ENCODE measurements at regions not wholly inside any gene's neighbourhood (a gene's known extent, or its start where the extent isn't known, plus 50 kb on each side); places are given as distances from the start of the nearest gene placed in this dataset.

- TF ChIP-seq CTCF (IDR thresholded peaks at IDR 0.05) (no peak), POLR2A (IDR thresholded peaks at IDR 0.05; ENCODE audit: low read length) (no peak), CHD2 (IDR thresholded peaks at IDR 0.05; ENCODE audit: low read length, partially characterized antibody) (no peak), JUN (IDR thresholded peaks at IDR 0.05) (no peak), RFX5 (IDR thresholded peaks at IDR 0.05) (no peak), HMGXB4 (CRISPR knock-in tag; IDR thresholded peaks at IDR 0.05; ENCODE audit: borderline replicate concordance) (no peak), MAFK (IDR thresholded peaks at IDR 0.05; ENCODE audit: partially characterized antibody) (no peak), EP300 (IDR thresholded peaks at IDR 0.05) (no peak), HOXB13 (CRISPR knock-in tag; IDR thresholded peaks at IDR 0.05; ENCODE audit: low read depth) (no peak), MYC (IDR thresholded peaks at IDR 0.05; ENCODE audit: borderline replicate concordance, low read length) (no peak), RAD21 (conservative IDR thresholded peaks at IDR 0.05 in 1 of 2, IDR thresholded peaks at IDR 0.05 in 1 of 2) (no peak), FOSL2 (IDR thresholded peaks at IDR 0.05) (no peak), FOSL2 (CRISPR knock-in tag; IDR thresholded peaks at IDR 0.05) (no peak), BHLHE40 (IDR thresholded peaks at IDR 0.05; ENCODE audit: low read depth, low read length) (no peak)
These were observed 131.1 kb downstream of the CCDC74A start for GRCh38 chr2:131658769-131659131.

Measured in A549 (cell line).